ENCODE measurements at regions not wholly inside any gene's neighbourhood (a gene's known extent, or its start where the extent isn't known, plus 50 kb on each side); places are given as distances from the start of the nearest gene placed in this dataset.
"Not testable (repeated sequence)": the region's sequence is repeated elsewhere in the genome, so short reads cannot be mapped to it uniquely, and the experiment has no call there.

- no peak for TF ChIP-seq CTCF (IDR thresholded peaks at IDR 0.05; ENCODE audit: insufficient read depth, low read length, severe bottlenecking)
- Histone ChIP-seq H3K36me3 (ENCODE audit: control insufficient read depth, insufficient read depth, low read length) (no peaks in the 10 kb centered on the region), H3K27me3 (ENCODE audit: control insufficient read depth, insufficient read depth, low read length) (no peaks in the 10 kb centered on the region), H3K4me3 (ENCODE audit: low read depth, low read length) (no peak overlapping the region)
- FAIRE-seq = no peak
- DNase-seq (ENCODE audit: low read depth) = no peak
Observed at GRCh38 chr5:162268694-162269481, 201.3 kb downstream of the GABRG2 start.

DNA sequence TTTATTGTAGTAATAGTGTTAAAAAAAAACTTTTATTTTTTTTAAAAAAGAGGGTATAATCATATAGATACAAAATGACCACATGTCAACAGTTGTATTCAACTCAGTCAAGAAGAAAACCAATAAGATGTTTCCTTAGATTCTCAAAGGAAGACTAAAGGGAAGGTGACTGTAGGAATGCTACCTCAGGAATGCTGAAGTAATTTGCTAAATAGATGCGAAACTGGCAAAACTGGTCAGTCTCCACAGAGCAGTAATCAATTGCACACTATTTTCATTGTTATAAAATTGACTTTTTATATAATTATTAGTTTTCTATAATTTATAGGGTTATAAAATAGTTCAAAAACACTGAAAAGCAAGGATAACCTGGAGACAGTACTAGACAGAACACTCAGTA lies 204.8 kb downstream of the GABRG2 start:
- no peak for FAIRE-seq
- H3K4me3 ChIP-seq (ENCODE audit: low read depth, low read length) = no peak overlapping the region
- TF ChIP-seq CTCF (IDR thresholded peaks at IDR 0.05; ENCODE audit: insufficient read depth, low read length, severe bottlenecking) = no peak

GRCh38 chr5:162274679-162275078 lies 207.1 kb downstream of the GABRG2 start:
- DNase-seq (ENCODE audit: low read depth) (no peak), FAIRE-seq (no peak)
- Histone ChIP-seq H3K4me3 (ENCODE audit: low read depth, low read length) (no peak overlapping the region), H3K36me3 (ENCODE audit: control insufficient read depth, insufficient read depth, low read length) (no peaks in the 10 kb centered on the region), H3K27me3 (ENCODE audit: control insufficient read depth, insufficient read depth, low read length) (no peaks in the 10 kb centered on the region)
- TF ChIP-seq CTCF (IDR thresholded peaks at IDR 0.05; ENCODE audit: insufficient read depth, low read length, severe bottlenecking) = no peak

More for the DNA sequence above, 204.8 kb downstream of the GABRG2 start:
- Histone ChIP-seq H3K36me3 (ENCODE audit: control insufficient read depth, insufficient read depth, low read length) (no peaks in the 10 kb centered on the region), H3K27me3 (ENCODE audit: control insufficient read depth, insufficient read depth, low read length) (no peaks in the 10 kb centered on the region)
- no peak for DNase-seq (ENCODE audit: low read depth)

- not testable (repeated sequence) for DNase-seq (ENCODE audit: low read depth); H3K36me3 ChIP-seq (ENCODE audit: control insufficient read depth, insufficient read depth, low read length); H3K27me3 ChIP-seq (ENCODE audit: control insufficient read depth, insufficient read depth, low read length); H3K4me3 ChIP-seq (ENCODE audit: low read depth, low read length); FAIRE-seq
Observed at GRCh38 chr5:162275387-162275786, 207.8 kb downstream of the GABRG2 start.

- no peak for DNase-seq (ENCODE audit: low read depth)
- H3K36me3 ChIP-seq (ENCODE audit: control insufficient read depth, insufficient read depth, low read length) = no peaks in the 10 kb centered on the region
- no peaks in the 10 kb centered on the region for H3K27me3 ChIP-seq (ENCODE audit: control insufficient read depth, insufficient read depth, low read length)
- H3K4me3 ChIP-seq (ENCODE audit: low read depth, low read length) = no peak overlapping the region
- no peak for TF ChIP-seq CTCF (IDR thresholded peaks at IDR 0.05; ENCODE audit: insufficient read depth, low read length, severe bottlenecking)
- no peak for FAIRE-seq
Observed at GRCh38 chr5:162282191-162282590, 214.6 kb downstream of the GABRG2 start.

DNA sequence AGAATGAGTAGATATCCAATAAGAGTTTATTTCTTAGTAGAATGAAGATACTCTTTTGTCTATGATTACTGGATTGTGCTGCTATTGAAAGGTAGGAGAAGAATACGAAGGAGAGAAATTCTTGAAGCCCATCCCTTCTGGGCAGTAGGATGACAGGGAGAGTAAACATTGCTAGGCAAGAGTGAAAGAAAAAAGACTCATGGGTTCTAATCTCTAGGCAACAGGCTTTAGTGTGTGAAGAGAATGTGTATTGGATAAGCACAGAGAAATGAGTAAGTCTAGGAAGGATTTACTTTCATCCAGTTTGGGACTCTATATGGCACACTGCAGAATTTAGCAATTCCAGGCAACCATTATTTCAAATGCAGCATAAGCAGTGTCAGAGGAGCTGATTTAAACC lies 216.0 kb downstream of the GABRG2 start:
- Histone ChIP-seq H3K27me3 (ENCODE audit: control insufficient read depth, insufficient read depth, low read length) (no peaks in the 10 kb centered on the region), H3K36me3 (ENCODE audit: control insufficient read depth, insufficient read depth, low read length) (no peaks in the 10 kb centered on the region), H3K4me3 (ENCODE audit: low read depth, low read length) (no peak overlapping the region)
- TF ChIP-seq CTCF (IDR thresholded peaks at IDR 0.05; ENCODE audit: insufficient read depth, low read length, severe bottlenecking) = no peak
- FAIRE-seq (no peak), DNase-seq (ENCODE audit: low read depth) (no peak)
